HUES6 (cell line): ENCODE measurements at regions not wholly inside any gene's neighbourhood (a gene's known extent, or its start where the extent isn't known, plus 50 kb on each side); places are given as distances from the start of the nearest gene placed in this dataset.

Experiments used
- H3K27ac ChIP-seq: 2 replicates; pipeline ENCODE4 v1.7.0; 2013; ENCODE audit warnings: low read depth, mild to moderate bottlenecking, low read length, inconsistent platforms
- H3K27me3 ChIP-seq: 2 replicates; pipeline ENCODE4 v1.6.1; 2013; ENCODE audit warnings: low read length; ENCODE audit not compliant: control insufficient read depth, insufficient read depth
- H3K36me3 ChIP-seq: 2 replicates; pipeline ENCODE4 v1.6.1; 2013; ENCODE audit warnings: low read length; ENCODE audit not compliant: control insufficient read depth, insufficient read depth
- H3K4me1 ChIP-seq: 2 replicates; pipeline ENCODE4 v1.6.1; 2013; ENCODE audit warnings: low read length; ENCODE audit not compliant: control insufficient read depth, insufficient read depth
- H3K4me3 ChIP-seq: 2 replicates; pipeline ENCODE4 v1.5.1; 2013; ENCODE audit warnings: low read depth, low read length
- H3K9ac ChIP-seq: one replicate; pipeline ENCODE4 v1.6.1; 2013; ENCODE audit warnings: mild to moderate bottlenecking, low read length
- H3K9me3 ChIP-seq: 2 replicates; pipeline ENCODE4 v1.6.1; 2013; ENCODE audit warnings: low read depth, low read length; ENCODE audit not compliant: control insufficient read depth, insufficient read depth

DNA sequence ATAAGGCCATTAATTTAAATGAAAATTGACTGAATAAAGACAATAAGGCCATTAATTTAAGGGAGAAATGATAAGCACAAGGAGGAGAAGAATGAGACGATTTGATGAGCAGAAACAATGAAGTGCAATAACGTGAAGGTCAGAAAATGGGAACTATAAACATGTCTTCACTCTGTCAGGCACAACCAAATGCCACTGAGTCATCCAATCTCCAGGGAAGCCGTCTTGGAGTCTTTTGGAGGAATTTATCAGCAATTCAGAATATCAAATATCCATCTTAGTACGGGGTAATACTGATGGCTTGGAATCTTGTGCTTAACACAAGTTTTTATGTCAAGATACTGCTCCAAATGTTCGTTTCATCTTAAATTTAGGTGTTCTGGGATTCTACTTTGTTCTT lies 159.9 kb downstream of the CAPZA3 start:
- Histone ChIP-seq H3K27me3 (no peaks in the 10 kb centered on the region), H3K9ac (no peak overlapping the region), H3K4me3 (no peak overlapping the region), H3K9me3 (no peaks in the 10 kb centered on the region), H3K4me1 (peaks cover 18% of the 10 kb centered on the region), H3K27ac (no peak overlapping the region), H3K36me3 (no peaks in the 10 kb centered on the region)

DNA sequence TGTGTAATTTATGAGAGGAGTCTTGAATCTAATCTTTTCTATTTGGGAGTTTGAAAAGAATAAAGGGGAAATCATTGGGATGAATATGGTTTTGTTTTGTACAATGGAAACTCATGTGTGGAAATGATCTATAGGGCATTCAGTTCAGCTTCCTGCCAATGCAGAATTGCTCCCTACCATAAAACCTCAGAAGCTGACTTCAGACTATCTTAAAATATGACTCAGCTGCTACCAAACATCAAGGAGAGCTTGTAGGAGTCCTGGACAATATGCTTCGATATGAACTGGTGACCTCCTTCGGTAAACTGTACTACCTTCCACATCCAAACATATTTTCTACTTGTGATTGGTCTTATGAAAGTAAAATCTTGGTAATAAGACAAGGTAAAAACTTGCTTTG lies 160.6 kb downstream of the CAPZA3 start:
- H3K9ac ChIP-seq: no peak overlapping the region
- H3K36me3 ChIP-seq: no peaks in the 10 kb centered on the region
- no peak overlapping the region for H3K27ac ChIP-seq
- no peak overlapping the region for H3K4me3 ChIP-seq
- no peaks in the 10 kb centered on the region for H3K27me3 ChIP-seq
- no peaks in the 10 kb centered on the region for H3K9me3 ChIP-seq
- H3K4me1 ChIP-seq: peaks cover 18% of the 10 kb centered on the region

DNA sequence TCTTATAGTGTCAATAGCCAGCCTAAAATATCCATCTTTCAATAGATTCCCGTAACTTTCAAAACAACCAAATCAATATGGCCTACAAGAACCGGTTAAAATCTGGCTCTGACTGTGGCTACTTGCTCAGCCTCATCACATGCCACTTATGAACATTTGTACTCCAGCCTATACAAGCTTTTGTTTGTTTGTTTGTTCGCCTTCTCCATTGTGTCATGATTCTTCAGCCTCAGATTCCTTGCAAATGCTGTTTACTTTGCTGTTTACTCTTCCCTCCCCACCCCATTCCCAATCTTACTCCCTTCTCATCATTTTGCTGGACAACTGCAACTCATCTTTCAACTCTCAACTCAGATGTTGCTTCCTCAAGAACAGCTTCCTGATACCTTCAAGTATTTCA lies 161.2 kb downstream of the CAPZA3 start:
- Histone ChIP-seq H3K27ac (no peak overlapping the region), H3K36me3 (no peaks in the 10 kb centered on the region), H3K9ac (no peak overlapping the region), H3K4me1 (peaks cover 18% of the 10 kb centered on the region), H3K9me3 (no peaks in the 10 kb centered on the region), H3K27me3 (no peaks in the 10 kb centered on the region), H3K4me3 (no peak overlapping the region)

GRCh38 chr12:18899678-18900317 lies 161.9 kb downstream of the CAPZA3 start:
- no peaks in the 10 kb centered on the region for H3K36me3 ChIP-seq
- no peak overlapping the region for H3K27ac ChIP-seq
- H3K9ac ChIP-seq: no peak overlapping the region
- H3K9me3 ChIP-seq: no peaks in the 10 kb centered on the region
- H3K4me1 ChIP-seq: peaks cover 18% of the 10 kb centered on the region
- no peak overlapping the region for H3K4me3 ChIP-seq
- H3K27me3 ChIP-seq: no peaks in the 10 kb centered on the region

- Histone ChIP-seq H3K9me3 (peaks cover 6% of the 10 kb centered on the region; the same call in 1 of the 2 replicates), H3K27ac (no peak overlapping the region), H3K27me3 (no peaks in the 10 kb centered on the region), H3K4me1 (no peaks in the 10 kb centered on the region), H3K36me3 (no peaks in the 10 kb centered on the region), H3K9ac (no peak overlapping the region), H3K4me3 (no peak overlapping the region)
These were observed 167.2 kb downstream of the CAPZA3 start for GRCh38 chr12:18905134-18905533.

- Histone ChIP-seq H3K27ac (no peak overlapping the region), H3K36me3 (no peaks in the 10 kb centered on the region), H3K4me1 (no peaks in the 10 kb centered on the region), H3K27me3 (no peaks in the 10 kb centered on the region), H3K4me3 (no peak overlapping the region), H3K9ac (no peak overlapping the region), H3K9me3 (peaks cover 6% of the 10 kb centered on the region; the same call in 1 of the 2 replicates)
These were observed 168.5 kb downstream of the CAPZA3 start for GRCh38 chr12:18906395-18906794.

GRCh38 chr12:18907127-18907526 lies 169.2 kb downstream of the CAPZA3 start:
- Histone ChIP-seq H3K27ac (no peak overlapping the region), H3K9me3 (peaks cover 6% of the 10 kb centered on the region; the same call in 1 of the 2 replicates), H3K27me3 (no peaks in the 10 kb centered on the region), H3K4me3 (no peak overlapping the region), H3K9ac (no peak overlapping the region), H3K36me3 (no peaks in the 10 kb centered on the region), H3K4me1 (no peaks in the 10 kb centered on the region)

GRCh38 chr12:18907728-18908127 lies 169.8 kb downstream of the CAPZA3 start:
- no peaks in the 10 kb centered on the region for H3K4me1 ChIP-seq
- no peaks in the 10 kb centered on the region for H3K36me3 ChIP-seq
- peaks cover 6% of the 10 kb centered on the region; the same call in 1 of the 2 replicates for H3K9me3 ChIP-seq
- H3K27ac ChIP-seq: no peak overlapping the region
- no peak overlapping the region for H3K9ac ChIP-seq
- no peak overlapping the region for H3K4me3 ChIP-seq
- H3K27me3 ChIP-seq: no peaks in the 10 kb centered on the region

GRCh38 chr12:18908191-18908590 lies 170.3 kb downstream of the CAPZA3 start:
- Histone ChIP-seq H3K36me3 (no peaks in the 10 kb centered on the region), H3K4me3 (no peak overlapping the region), H3K4me1 (no peaks in the 10 kb centered on the region), H3K27ac (no peak overlapping the region), H3K27me3 (no peaks in the 10 kb centered on the region), H3K9ac (no peak overlapping the region), H3K9me3 (peaks cover 6% of the 10 kb centered on the region; the same call in 1 of the 2 replicates)

DNA sequence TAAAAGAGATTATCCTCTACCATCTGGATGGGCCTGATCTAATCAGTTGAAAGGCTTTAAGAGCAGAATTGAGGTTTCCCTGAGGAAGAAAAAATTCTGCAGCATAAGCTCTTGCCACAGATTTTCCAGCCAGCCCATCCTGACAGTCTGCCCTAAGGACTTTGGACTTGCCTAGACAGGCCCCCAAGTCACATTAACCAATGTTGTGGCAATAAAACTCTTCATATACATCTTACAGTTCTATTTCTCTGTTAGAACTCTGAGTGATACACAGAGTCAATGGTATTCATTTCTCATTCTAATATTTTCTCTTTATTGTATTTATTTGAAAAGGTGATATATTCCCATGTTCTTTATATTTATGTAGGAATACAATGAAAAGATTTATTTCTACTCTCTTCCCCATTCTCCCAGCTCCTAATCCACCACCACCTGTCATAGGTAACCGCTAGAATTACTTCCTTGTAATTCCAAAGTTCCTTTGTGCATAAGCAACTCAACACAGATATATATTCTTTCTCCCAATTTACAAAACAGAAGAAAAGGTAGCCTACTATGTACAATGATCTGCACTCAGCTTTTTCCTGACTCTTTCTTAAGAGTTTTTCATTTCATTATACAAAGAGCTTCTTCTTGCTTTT lies 182.1 kb downstream of the CAPZA3 start:
- H3K4me3 ChIP-seq: no peak overlapping the region
- no peaks in the 10 kb centered on the region for H3K27me3 ChIP-seq
- peaks cover 6% of the 10 kb centered on the region; the same call in 1 of the 2 replicates for H3K4me1 ChIP-seq
- no peaks in the 10 kb centered on the region for H3K36me3 ChIP-seq
- H3K9me3 ChIP-seq: no peaks in the 10 kb centered on the region
- H3K27ac ChIP-seq: no peak overlapping the region
- H3K9ac ChIP-seq: no peak overlapping the region

- no peaks in the 10 kb centered on the region for H3K36me3 ChIP-seq
- H3K9ac ChIP-seq: no peak overlapping the region
- no peaks in the 10 kb centered on the region for H3K27me3 ChIP-seq
- no peak overlapping the region for H3K4me3 ChIP-seq
- no peaks in the 10 kb centered on the region for H3K9me3 ChIP-seq
- H3K4me1 ChIP-seq: no peaks in the 10 kb centered on the region
- no peak overlapping the region for H3K27ac ChIP-seq
These were observed 184.9 kb downstream of the CAPZA3 start for GRCh38 chr12:18922851-18923250.
